Lower lobe of right lung (tissue), 2 donors: ENCODE measurements at regions not wholly inside any gene's neighbourhood (a gene's known extent, or its start where the extent isn't known, plus 50 kb on each side); places are given as distances from the start of the nearest gene placed in this dataset.

Experiments used
- ATAC-seq, 2 donors: fragments of 200-7000 bp; cut with Tn5 transposase; one replicate each; pipeline ENCODE4 v1.9.1; 2020 to 2022; ENCODE audit warnings: mild to moderate bottlenecking in 2 of 2, moderate library complexity in 2 of 2
- DNase-seq: peaks from one replicate; pipeline ENCODE4 v3.0.0-alpha.2; 2020
- H3K27ac ChIP-seq: fragments of 200-600 bp; one replicate; pipeline ENCODE4 v1.8.0; 2022
- H3K27me3 ChIP-seq: fragments of 200-600 bp; one replicate; pipeline ENCODE4 v1.8.0; 2022; ENCODE audit warnings: low read depth
- H3K36me3 ChIP-seq: fragments of 200-600 bp; one replicate; pipeline ENCODE4 v1.8.0; 2022; ENCODE audit warnings: mild to moderate bottlenecking
- H3K4me1 ChIP-seq: fragments of 200-600 bp; one replicate; pipeline ENCODE4 v1.8.0; 2022
- H3K4me3 ChIP-seq: fragments of 200-600 bp; one replicate; pipeline ENCODE4 v1.8.0; 2022; ENCODE audit warnings: mild to moderate bottlenecking
- H3K9me3 ChIP-seq: fragments of 200-600 bp; one replicate; pipeline ENCODE4 v1.8.0; 2022
- intact Hi-C: fragments of 100-400 bp; cut with DNase I; formaldehyde crosslinking; loops from one replicate; pipeline ENCODE4 v1.11.0; 2022
- TF ChIP-seq, protein P1 (sequence below): fragments of 200-600 bp; IDR thresholded peaks from one replicate; pipeline ENCODE4 v1.8.0; 2022; ENCODE audit warnings: antibody characterized with exemption, mild to moderate bottlenecking
- donor health status: DM: no; HTN: yes; CAD: no; lungs with severe emphysema.

DNA sequence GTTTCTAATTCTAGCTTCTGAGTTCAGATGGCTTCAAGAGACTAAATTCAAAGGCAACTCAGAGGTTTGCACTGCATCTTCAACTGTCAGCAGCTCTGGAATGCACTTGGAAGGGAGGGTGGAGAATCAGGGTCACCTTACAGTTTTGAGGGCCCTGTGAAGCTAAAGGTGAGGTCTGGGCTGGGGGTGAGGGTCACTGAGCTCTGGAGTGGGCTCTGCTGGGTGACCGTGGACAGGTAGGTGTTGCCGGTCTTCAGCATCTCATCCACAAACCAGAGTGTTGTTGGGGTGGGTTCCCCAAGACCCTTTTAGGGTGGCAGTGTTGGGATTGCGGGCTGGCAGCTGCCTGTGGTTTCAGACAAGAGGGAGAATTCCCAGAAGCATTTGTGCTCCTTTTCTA lies 70.1 kb upstream of the CXCR4 start:
- TF ChIP-seq, protein P1, sequence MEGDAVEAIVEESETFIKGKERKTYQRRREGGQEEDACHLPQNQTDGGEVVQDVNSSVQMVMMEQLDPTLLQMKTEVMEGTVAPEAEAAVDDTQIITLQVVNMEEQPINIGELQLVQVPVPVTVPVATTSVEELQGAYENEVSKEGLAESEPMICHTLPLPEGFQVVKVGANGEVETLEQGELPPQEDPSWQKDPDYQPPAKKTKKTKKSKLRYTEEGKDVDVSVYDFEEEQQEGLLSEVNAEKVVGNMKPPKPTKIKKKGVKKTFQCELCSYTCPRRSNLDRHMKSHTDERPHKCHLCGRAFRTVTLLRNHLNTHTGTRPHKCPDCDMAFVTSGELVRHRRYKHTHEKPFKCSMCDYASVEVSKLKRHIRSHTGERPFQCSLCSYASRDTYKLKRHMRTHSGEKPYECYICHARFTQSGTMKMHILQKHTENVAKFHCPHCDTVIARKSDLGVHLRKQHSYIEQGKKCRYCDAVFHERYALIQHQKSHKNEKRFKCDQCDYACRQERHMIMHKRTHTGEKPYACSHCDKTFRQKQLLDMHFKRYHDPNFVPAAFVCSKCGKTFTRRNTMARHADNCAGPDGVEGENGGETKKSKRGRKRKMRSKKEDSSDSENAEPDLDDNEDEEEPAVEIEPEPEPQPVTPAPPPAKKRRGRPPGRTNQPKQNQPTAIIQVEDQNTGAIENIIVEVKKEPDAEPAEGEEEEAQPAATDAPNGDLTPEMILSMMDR = no peak
- DNase-seq (no peak), ATAC-seq (no peak)
- no peak overlapping the region for H3K27ac ChIP-seq
- H3K9me3 ChIP-seq = no peaks in the 10 kb centered on the region
- H3K36me3 ChIP-seq = no peaks in the 10 kb centered on the region
- no peaks in the 10 kb centered on the region for H3K4me1 ChIP-seq
- H3K4me3 ChIP-seq = no peak overlapping the region
- intact Hi-C loops = no loop called here
- H3K27me3 ChIP-seq = no peaks in the 10 kb centered on the region

DNA sequence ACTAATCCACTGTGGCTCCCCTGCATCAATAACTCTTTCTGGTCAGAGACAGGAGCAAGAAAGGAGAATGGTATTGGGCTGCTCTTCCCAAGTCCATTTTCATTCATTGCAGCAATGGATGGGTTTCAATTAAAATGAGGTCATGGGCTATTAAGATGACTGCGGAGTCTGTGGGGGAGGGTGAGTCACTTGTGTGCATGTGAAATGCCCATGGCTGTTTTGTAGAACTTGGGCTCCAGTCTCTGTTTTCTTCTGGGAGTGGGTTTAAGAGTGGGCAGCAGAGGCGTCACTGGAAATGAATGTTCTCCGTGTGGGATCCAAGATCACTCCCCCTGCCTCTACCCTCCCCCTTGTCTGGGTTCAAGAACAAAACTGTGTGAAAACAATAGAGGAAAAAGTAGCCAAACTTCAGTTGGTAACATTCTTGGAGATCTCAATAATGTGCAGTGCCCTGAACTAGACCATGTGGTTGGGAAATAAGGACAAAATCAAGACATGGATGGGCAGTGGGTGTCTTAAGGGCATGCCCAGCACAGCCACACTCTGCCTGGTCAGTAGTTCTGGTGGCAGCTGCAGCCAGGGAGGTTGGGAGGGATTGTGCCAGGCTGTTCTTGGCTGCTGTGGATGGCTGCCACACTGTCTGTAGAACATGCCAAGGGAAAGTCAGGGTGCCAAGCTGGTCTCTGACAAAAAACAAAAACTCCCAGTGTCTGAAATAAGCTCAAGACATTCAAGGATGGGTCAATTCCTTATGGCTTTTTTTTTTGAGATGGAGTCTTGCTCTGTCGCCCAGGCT lies 68.2 kb upstream of the CXCR4 start:
- no peaks in the 10 kb centered on the region for H3K4me1 ChIP-seq
- no peaks in the 10 kb centered on the region for H3K9me3 ChIP-seq
- TF ChIP-seq, protein P1 = no peak
- no peaks in the 10 kb centered on the region for H3K36me3 ChIP-seq
- H3K27ac ChIP-seq = no peak overlapping the region
- no peaks in the 10 kb centered on the region for H3K27me3 ChIP-seq
- ATAC-seq (no peak), DNase-seq (no peak)
- H3K4me3 ChIP-seq = no peak overlapping the region
- intact Hi-C loops = no loop called here

DNA sequence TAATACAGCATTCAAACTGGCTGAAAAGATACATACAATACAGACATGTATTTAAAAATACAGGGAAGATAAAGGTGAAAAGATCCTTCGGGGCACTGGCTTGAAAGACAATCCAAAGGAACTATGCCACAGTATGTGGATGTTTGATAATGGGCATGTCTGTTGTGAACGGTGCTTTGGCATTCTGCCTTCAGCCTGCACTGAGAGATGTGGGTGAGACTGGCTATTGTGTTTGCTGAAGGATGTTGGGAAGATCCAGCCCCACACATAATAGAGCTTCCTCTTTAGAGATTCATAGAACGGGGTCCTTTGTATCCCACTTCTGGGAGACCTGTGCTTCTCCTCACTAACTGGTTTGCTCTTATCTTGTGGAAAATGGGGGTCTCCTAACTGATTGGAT lies 65.1 kb upstream of the CXCR4 start:
- TF ChIP-seq, protein P1 = no peak
- Histone ChIP-seq H3K27ac (no peak overlapping the region), H3K36me3 (no peaks in the 10 kb centered on the region), H3K9me3 (no peaks in the 10 kb centered on the region), H3K4me3 (no peak overlapping the region), H3K27me3 (no peaks in the 10 kb centered on the region), H3K4me1 (no peaks in the 10 kb centered on the region)
- intact Hi-C loops = no loop called here
- ATAC-seq (no peak), DNase-seq (no peak)

DNA sequence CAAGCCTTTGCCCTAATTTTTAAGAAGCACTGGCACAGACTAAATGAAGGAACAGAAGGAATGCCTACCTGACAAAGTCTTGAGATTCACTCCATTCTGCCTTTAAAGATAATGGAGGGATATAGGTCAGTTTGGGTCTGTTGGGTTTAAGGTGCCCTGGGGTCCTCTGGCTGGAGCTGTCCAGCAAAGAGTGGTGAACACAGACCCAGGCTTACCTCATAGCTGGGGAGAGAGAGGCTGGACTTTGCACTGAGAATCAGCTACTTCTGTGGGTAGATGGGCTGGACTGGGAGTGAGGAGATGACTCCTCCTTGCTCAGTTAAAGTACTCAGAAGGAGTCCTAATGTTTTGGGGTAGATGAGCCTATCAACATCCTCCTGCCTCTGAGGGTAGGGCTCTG lies 64.4 kb upstream of the CXCR4 start:
- Histone ChIP-seq H3K36me3 (no peaks in the 10 kb centered on the region), H3K27ac (no peak overlapping the region), H3K4me1 (no peaks in the 10 kb centered on the region), H3K27me3 (no peaks in the 10 kb centered on the region), H3K9me3 (no peaks in the 10 kb centered on the region), H3K4me3 (no peak overlapping the region)
- ATAC-seq (no peak), DNase-seq (no peak)
- intact Hi-C loops = no loop called here
- TF ChIP-seq, protein P1 = no peak

DNA sequence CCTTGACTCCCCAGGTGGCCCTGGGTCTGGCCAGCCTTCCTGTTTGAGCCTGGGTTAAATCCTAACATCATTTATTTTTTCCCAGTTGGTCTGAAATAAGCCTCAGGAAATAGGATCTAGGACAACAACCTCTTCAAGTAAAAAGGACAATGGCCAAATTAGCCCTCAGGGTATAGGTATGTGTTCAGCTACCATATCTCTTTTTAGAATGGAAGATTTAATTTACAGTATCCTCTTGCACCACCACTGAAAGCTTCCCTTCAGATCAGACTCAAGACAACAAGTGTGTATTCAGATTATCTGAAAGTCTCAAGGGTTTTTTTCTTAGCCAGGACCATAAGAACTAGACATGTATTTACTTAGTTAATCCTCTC lies 61.6 kb upstream of the CXCR4 start:
- intact Hi-C loops = no loop called here
- no peak for ATAC-seq
- Histone ChIP-seq H3K9me3 (no peaks in the 10 kb centered on the region), H3K27me3 (no peaks in the 10 kb centered on the region), H3K27ac (no peak overlapping the region), H3K4me3 (no peak overlapping the region), H3K36me3 (no peaks in the 10 kb centered on the region), H3K4me1 (no peaks in the 10 kb centered on the region)
- no peak for DNase-seq
- TF ChIP-seq, protein P1 = no peak
